B cell (primary cell): ENCODE measurements at regions not wholly inside any gene's neighbourhood (a gene's known extent, or its start where the extent isn't known, plus 50 kb on each side); places are given as distances from the start of the nearest gene placed in this dataset.

Source experiments
- ATAC-seq: fragments of 200-7000 bp; cut with Tn5 transposase; one replicate; pipeline ENCODE4 v1.10.0; 2021; ENCODE audit warnings: low read depth, mild to moderate bottlenecking, moderate number of reproducible peaks, moderate library complexity
- CTCF ChIA-PET: fragments of 350-600 bp; sonication (Branson Sonifier 250); formaldehyde crosslinking; loops from one replicate; lab custom pipeline; 2021; ENCODE audit warnings: antibody characterized with exemption, inconsistent platforms; lab: Charles Lee
- POLR2A ChIA-PET: fragments of 350-600 bp; sonication (Branson Sonifier 250); formaldehyde crosslinking; loops from one replicate; lab custom pipeline; 2021; ENCODE audit warnings: antibody characterized with exemption; lab: Charles Lee
- DNase-seq: peaks from one replicate; pipeline ENCODE4 v3.0.0; 2013
- H2AFZ ChIP-seq: 2 replicates; pipeline ENCODE4 v1.6.1; 2012; ENCODE audit warnings: mild to moderate bottlenecking, low read depth, low read length; ENCODE audit not compliant: insufficient read depth, poor library complexity, severe bottlenecking
- H3K27ac ChIP-seq, 2 donors: 1 replicate in 1 of 2; 2 replicates in 1 of 2; pipeline ENCODE4 v1.5.1; 2012 to 2013; ENCODE audit warnings: low read length in 2 of 2, mild to moderate bottlenecking in 2 of 2, moderate library complexity in 1 of 2
- H3K27me3 ChIP-seq, 4 experiments: fragments of 200-600 bp in 1 of 4; sonication (generic) in 1 of 4; replicated peaks in 1 of 4; 1 replicate in 2 of 4; 2 replicates in 2 of 4; pipeline versions ENCODE4 v1.6.1 to v1.7.0; 2013 to 2016; ENCODE audit warnings: low read length in 3 of 4, mild to moderate bottlenecking in 2 of 4, mixed read lengths in 1 of 4, moderate library complexity in 1 of 4; ENCODE audit not compliant: insufficient read depth in 4 of 4, control insufficient read depth in 3 of 4; ENCODE audit errors: control extremely low read depth in 1 of 4
- H3K36me3 ChIP-seq, 2 experiments: replicated peaks in 1 of 2; 1 replicate in 1 of 2; 2 replicates in 1 of 2; pipeline versions ENCODE4 v1.6.1 to v1.7.1; 2013; ENCODE audit warnings: low read length in 1 of 2; ENCODE audit not compliant: insufficient read depth in 2 of 2, control insufficient read depth in 1 of 2; ENCODE audit errors: control extremely low read depth in 1 of 2, extremely low read depth in 1 of 2
- H3K4me1 ChIP-seq, 2 donors: fragments of 200-600 bp in 1 of 2; sonication (generic) in 1 of 2; 1 replicate in 1 of 2; 2 replicates in 1 of 2; pipeline versions ENCODE4 v1.5.1 to v1.6.1; 2013 to 2017; ENCODE audit warnings: low read length in 2 of 2; ENCODE audit not compliant: control insufficient read depth in 2 of 2, insufficient read depth in 2 of 2
- H3K4me2 ChIP-seq: replicated peaks from 2 replicates; pipeline ENCODE3; 2012; ENCODE audit warnings: mild to moderate bottlenecking, low read depth, low read length; ENCODE audit not compliant: poor library complexity, severe bottlenecking
- H3K4me3 ChIP-seq, 5 experiments: fragments of 200-600 bp in 1 of 5; sonication (generic) in 1 of 5; 1 replicate in 3 of 5; 2 replicates in 2 of 5; pipeline versions ENCODE4 v1.5.1 to v1.7.0; 2011 to 2016; ENCODE audit warnings: low read length in 4 of 5, mild to moderate bottlenecking in 4 of 5, low read depth in 2 of 5, control low read depth in 1 of 5, moderate library complexity in 1 of 5; ENCODE audit not compliant: insufficient read depth in 1 of 5; ENCODE audit errors: control extremely low read depth in 1 of 5, extremely low read depth in 1 of 5
- H3K79me2 ChIP-seq: fragments of 200-600 bp; sonication (generic); one replicate; pipeline ENCODE4 v1.6.0; 2016; ENCODE audit warnings: low read length; ENCODE audit not compliant: control insufficient read depth, insufficient read depth
- H3K9ac ChIP-seq: fragments of 200-600 bp; sonication (generic); 2 replicates; pipeline ENCODE4 v1.6.1; 2017; ENCODE audit warnings: mild to moderate bottlenecking, low read length, moderate library complexity
- H3K9me3 ChIP-seq, 3 donors: one replicate each; pipeline versions ENCODE4 v1.6.1 to v1.7.1; 2013; ENCODE audit warnings: low read length in 2 of 3; ENCODE audit not compliant: control insufficient read depth in 2 of 3, insufficient read depth in 1 of 3; ENCODE audit errors: control extremely low read depth in 1 of 3
- H4K20me1 ChIP-seq: 2 replicates; pipeline ENCODE4 v1.6.0; 2012; ENCODE audit warnings: mild to moderate bottlenecking, low read length; ENCODE audit not compliant: insufficient read depth, control insufficient read depth, poor library complexity, severe bottlenecking
- H3K27ac Mint-ChIP-seq: one replicate; pipeline ENCODE4 v1.8.0; 2021; ENCODE audit warnings: mixed read lengths
- H3K27me3 Mint-ChIP-seq: one replicate; pipeline ENCODE4 v1.8.0; 2021; ENCODE audit warnings: mixed read lengths
- H3K4me1 Mint-ChIP-seq: one replicate; pipeline ENCODE4 v1.8.0; 2021; ENCODE audit warnings: mixed read lengths
- H3K4me3 Mint-ChIP-seq: one replicate; pipeline ENCODE4 v1.8.0; 2021; ENCODE audit warnings: mixed read lengths
- H3K9me3 Mint-ChIP-seq: one replicate; pipeline ENCODE4 v1.8.0; 2022; ENCODE audit warnings: mixed read lengths; ENCODE audit not compliant: insufficient read depth
- CTCF ChIP-seq: fragments of 200-600 bp; IDR thresholded peaks from one replicate; pipeline ENCODE4 v1.8.0; 2022; ENCODE audit warnings: antibody characterized with exemption, mild to moderate bottlenecking
- EZH2 ChIP-seq: IDR thresholded peaks from 2 replicates; pipeline ENCODE4 v1.6.1; 2012; ENCODE audit warnings: borderline replicate concordance, low read depth, mild to moderate bottlenecking, moderate library complexity, low read length; ENCODE audit not compliant: insufficient read depth, poor library complexity, severe bottlenecking
- WGBS: methylation state at CpG from one replicate; pipeline ENCODE4 v1.1.5; 2013; ENCODE audit warnings: missing lambda C conversion rate; ENCODE audit not compliant: insufficient coverage; 5-methylcytosine and 5-hydroxymethylcytosine counted together
- intact Hi-C: fragments of 100-400 bp; cut with micrococcal nuclease; formaldehyde crosslinking; loops from one replicate; pipeline ENCODE4 v1.10.0; 2022

- Histone ChIP-seq H3K27me3 (no peaks in the 10 kb centered on the region), H2AFZ (no peak overlapping the region), H3K9me3 (no peaks in the 10 kb centered on the region), H3K4me2 (no peak overlapping the region), H3K4me1 (peaks cover 7 to 15% of the 10 kb centered on the region in 2 donors), H4K20me1 (no peaks in the 10 kb centered on the region), H3K36me3 (no peaks in the 10 kb centered on the region), H3K27ac (no peak overlapping the region), H3K79me2 (no peaks in the 10 kb centered on the region), H3K4me3 (no peak overlapping the region), H3K9ac (no peak overlapping the region)
- DNase-seq (no peak), ATAC-seq (no peak)
- ChIA-PET POLR2A (no interaction called here), CTCF (interaction anchor here (1.8 kb wide), 1 partner anchor 305 kb away, joined by 3 read pairs; no protein-coding TSS in a partner anchor)
- Mint-ChIP-seq H3K9me3 (no peaks in the 10 kb centered on the region), H3K27me3 (no peaks in the 10 kb centered on the region), H3K4me3 (no peak overlapping the region), H3K27ac (no peak overlapping the region), H3K4me1 (peaks cover 15% of the 10 kb centered on the region)
- intact Hi-C loops = no loop called here
- WGBS = 98% methylated on average over 5 of the region's 6 CpGs
- no peak for TF ChIP-seq CTCF
- no peak for TF ChIP-seq EZH2
Observed at GRCh38 chr17:43329183-43329582, 69.6 kb upstream of the ARL4D start.

- Histone ChIP-seq H3K4me1 (peaks cover 2 to 14% of the 10 kb centered on the region in 2 donors), H4K20me1 (no peaks in the 10 kb centered on the region), H3K9ac (no peak overlapping the region), H3K79me2 (no peaks in the 10 kb centered on the region), H3K4me2 (no peak overlapping the region), H3K4me3 (no peak overlapping the region), H3K27me3 (no peaks in the 10 kb centered on the region), H2AFZ (no peak overlapping the region), H3K27ac (no peak overlapping the region), H3K9me3 (no peaks in the 10 kb centered on the region), H3K36me3 (no peaks in the 10 kb centered on the region)
- intact Hi-C loops = no loop called here
- no CpG with 5 or more reads among the region's 3 CpGs for WGBS
- Mint-ChIP-seq H3K27me3 (no peaks in the 10 kb centered on the region), H3K9me3 (no peaks in the 10 kb centered on the region), H3K27ac (no peak overlapping the region), H3K4me1 (peaks cover 13% of the 10 kb centered on the region), H3K4me3 (no peak overlapping the region)
- DNase-seq (no peak), ATAC-seq (no peak)
- CTCF ChIA-PET = interaction anchor here (0.8 kb wide), 1 partner anchor 11 kb away, joined by 3 read pairs; no protein-coding TSS in a partner anchor
- POLR2A ChIA-PET = no interaction called here
- TF ChIP-seq CTCF (no peak), EZH2 (no peak)
Observed at GRCh38 chr17:43328650-43329049, 70.1 kb upstream of the ARL4D start.
